ENCODE measurements at regions not wholly inside any gene's neighbourhood (a gene's known extent, or its start where the extent isn't known, plus 50 kb on each side); places are given as distances from the start of the nearest gene placed in this dataset.

GRCh38 chr13:105547851-105548250 lies 987.6 kb downstream of the EFNB2 start:
- TF ChIP-seq, protein P1, sequence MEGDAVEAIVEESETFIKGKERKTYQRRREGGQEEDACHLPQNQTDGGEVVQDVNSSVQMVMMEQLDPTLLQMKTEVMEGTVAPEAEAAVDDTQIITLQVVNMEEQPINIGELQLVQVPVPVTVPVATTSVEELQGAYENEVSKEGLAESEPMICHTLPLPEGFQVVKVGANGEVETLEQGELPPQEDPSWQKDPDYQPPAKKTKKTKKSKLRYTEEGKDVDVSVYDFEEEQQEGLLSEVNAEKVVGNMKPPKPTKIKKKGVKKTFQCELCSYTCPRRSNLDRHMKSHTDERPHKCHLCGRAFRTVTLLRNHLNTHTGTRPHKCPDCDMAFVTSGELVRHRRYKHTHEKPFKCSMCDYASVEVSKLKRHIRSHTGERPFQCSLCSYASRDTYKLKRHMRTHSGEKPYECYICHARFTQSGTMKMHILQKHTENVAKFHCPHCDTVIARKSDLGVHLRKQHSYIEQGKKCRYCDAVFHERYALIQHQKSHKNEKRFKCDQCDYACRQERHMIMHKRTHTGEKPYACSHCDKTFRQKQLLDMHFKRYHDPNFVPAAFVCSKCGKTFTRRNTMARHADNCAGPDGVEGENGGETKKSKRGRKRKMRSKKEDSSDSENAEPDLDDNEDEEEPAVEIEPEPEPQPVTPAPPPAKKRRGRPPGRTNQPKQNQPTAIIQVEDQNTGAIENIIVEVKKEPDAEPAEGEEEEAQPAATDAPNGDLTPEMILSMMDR (tag by site-specific recombination; IDR thresholded peaks at IDR 0.05) = no peak
- no peak for TF ChIP-seq ZNF274 (IDR thresholded peaks at IDR 0.05; ENCODE audit: low read length)
- no peak for TF ChIP-seq ZNF274 (tag by site-specific recombination; IDR thresholded peaks at IDR 0.05; ENCODE audit: borderline replicate concordance)
- no peak for TF ChIP-seq ZNF362 (tag by site-specific recombination; IDR thresholded peaks at IDR 0.05)
- TF ChIP-seq ZNF2 (tag by site-specific recombination; IDR thresholded peaks at IDR 0.05) = no peak
- TF ChIP-seq, protein P2, sequence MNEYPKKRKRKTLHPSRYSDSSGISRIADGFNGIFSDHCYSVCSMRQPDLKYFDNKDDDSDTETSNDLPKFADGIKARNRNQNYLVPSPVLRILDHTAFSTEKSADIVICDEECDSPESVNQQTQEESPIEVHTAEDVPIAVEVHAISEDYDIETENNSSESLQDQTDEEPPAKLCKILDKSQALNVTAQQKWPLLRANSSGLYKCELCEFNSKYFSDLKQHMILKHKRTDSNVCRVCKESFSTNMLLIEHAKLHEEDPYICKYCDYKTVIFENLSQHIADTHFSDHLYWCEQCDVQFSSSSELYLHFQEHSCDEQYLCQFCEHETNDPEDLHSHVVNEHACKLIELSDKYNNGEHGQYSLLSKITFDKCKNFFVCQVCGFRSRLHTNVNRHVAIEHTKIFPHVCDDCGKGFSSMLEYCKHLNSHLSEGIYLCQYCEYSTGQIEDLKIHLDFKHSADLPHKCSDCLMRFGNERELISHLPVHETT (tag by site-specific recombination; IDR thresholded peaks at IDR 0.05) = no peak
- TF ChIP-seq RBAK (tag by site-specific recombination; IDR thresholded peaks at IDR 0.05) = no peak
- TF ChIP-seq ZNF473 (tag by site-specific recombination; IDR thresholded peaks at IDR 0.05) = no peak
- TF ChIP-seq, protein P3, sequence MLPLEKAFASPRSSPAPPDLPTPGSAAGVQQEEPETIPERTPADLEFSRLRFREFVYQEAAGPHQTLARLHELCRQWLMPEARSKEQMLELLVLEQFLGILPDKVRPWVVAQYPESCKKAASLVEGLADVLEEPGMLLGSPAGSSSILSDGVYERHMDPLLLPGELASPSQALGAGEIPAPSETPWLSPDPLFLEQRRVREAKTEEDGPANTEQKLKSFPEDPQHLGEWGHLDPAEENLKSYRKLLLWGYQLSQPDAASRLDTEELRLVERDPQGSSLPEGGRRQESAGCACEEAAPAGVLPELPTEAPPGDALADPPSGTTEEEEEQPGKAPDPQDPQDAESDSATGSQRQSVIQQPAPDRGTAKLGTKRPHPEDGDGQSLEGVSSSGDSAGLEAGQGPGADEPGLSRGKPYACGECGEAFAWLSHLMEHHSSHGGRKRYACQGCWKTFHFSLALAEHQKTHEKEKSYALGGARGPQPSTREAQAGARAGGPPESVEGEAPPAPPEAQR (tag by site-specific recombination; IDR thresholded peaks at IDR 0.05) = no peak
- TF ChIP-seq REST (tag by site-specific recombination; IDR thresholded peaks at IDR 0.05) = no peak
- TF ChIP-seq TRIM28 (IDR thresholded peaks at IDR 0.05; ENCODE audit: borderline replicate concordance, low read length) = no peak
- TF ChIP-seq KLF1 (tag by site-specific recombination; IDR thresholded peaks at IDR 0.05) = no peak
